HG02571 (cell line): ENCODE measurements at regions not wholly inside any gene's neighbourhood (a gene's known extent, or its start where the extent isn't known, plus 50 kb on each side); places are given as distances from the start of the nearest gene placed in this dataset.

Experiments
- ATAC-seq: cut with Tn5 transposase; IDR thresholded peaks from one replicate; pipeline ENCODE4 v1.9.1; 2021; ENCODE audit warnings: mild to moderate bottlenecking, moderate library complexity; ENCODE audit not compliant: unreplicated experiment

- no peak for ATAC-seq
Observed at GRCh38 chr12:67794161-67794560, 145.6 kb downstream of the DYRK2 start.

GRCh38 chr12:67795236-67795635 is 146.7 kb downstream of the DYRK2 start:
- ATAC-seq: no peak

GRCh38 chr12:67797185-67797741 is 148.7 kb downstream of the DYRK2 start:
- no peak for ATAC-seq

- no peak for ATAC-seq
Observed at GRCh38 chr12:67797753-67798152, 149.2 kb downstream of the DYRK2 start.

- no peak for ATAC-seq
Observed at GRCh38 chr12:67798768-67799167, 150.2 kb downstream of the DYRK2 start.

- ATAC-seq: no peak
Observed at GRCh38 chr12:67802731-67803130, 154.2 kb downstream of the DYRK2 start.

- no peak for ATAC-seq
Observed at GRCh38 chr12:67803278-67803993, 154.9 kb downstream of the DYRK2 start.

GRCh38 chr12:67804168-67804567 is 155.6 kb downstream of the DYRK2 start:
- no peak for ATAC-seq

- ATAC-seq: no peak
Observed at GRCh38 chr12:67807814-67808213, 159.3 kb downstream of the DYRK2 start.

- no peak for ATAC-seq
Observed at GRCh38 chr12:67810166-67810565, 161.6 kb downstream of the DYRK2 start.

- ATAC-seq: no peak
Observed at GRCh38 chr12:67811437-67812361, 163.2 kb downstream of the DYRK2 start.

GRCh38 chr12:67813456-67813904 is 164.9 kb downstream of the DYRK2 start:
- ATAC-seq: no peak

GRCh38 chr12:67816269-67816668 is 167.7 kb downstream of the DYRK2 start:
- ATAC-seq: no peak

- ATAC-seq: no peak
Observed at GRCh38 chr12:67818459-67818903, 169.9 kb downstream of the DYRK2 start.

- no peak for ATAC-seq
Observed at GRCh38 chr12:67819902-67820301, 169.3 kb upstream of the IFNG-AS1 start.

GRCh38 chr12:67820694-67821093 is 168.6 kb upstream of the IFNG-AS1 start:
- ATAC-seq: no peak

GRCh38 chr12:67822826-67823225 is 166.4 kb upstream of the IFNG-AS1 start:
- no peak for ATAC-seq

- no peak for ATAC-seq
Observed at GRCh38 chr12:67826148-67826547, 163.1 kb upstream of the IFNG-AS1 start.

GRCh38 chr12:67826946-67827720 is 162.1 kb upstream of the IFNG-AS1 start:
- ATAC-seq: no peak

GRCh38 chr12:67827820-67828383 is 161.3 kb upstream of the IFNG-AS1 start:
- peak; percentile 79 for ATAC-seq
